ENCODE measurements at regions not wholly inside any gene's neighbourhood (a gene's known extent, or its start where the extent isn't known, plus 50 kb on each side); places are given as distances from the start of the nearest gene placed in this dataset.
"Not testable (repeated sequence)": the region's sequence is repeated elsewhere in the genome, so short reads cannot be mapped to it uniquely, and the experiment has no call there.

DNA sequence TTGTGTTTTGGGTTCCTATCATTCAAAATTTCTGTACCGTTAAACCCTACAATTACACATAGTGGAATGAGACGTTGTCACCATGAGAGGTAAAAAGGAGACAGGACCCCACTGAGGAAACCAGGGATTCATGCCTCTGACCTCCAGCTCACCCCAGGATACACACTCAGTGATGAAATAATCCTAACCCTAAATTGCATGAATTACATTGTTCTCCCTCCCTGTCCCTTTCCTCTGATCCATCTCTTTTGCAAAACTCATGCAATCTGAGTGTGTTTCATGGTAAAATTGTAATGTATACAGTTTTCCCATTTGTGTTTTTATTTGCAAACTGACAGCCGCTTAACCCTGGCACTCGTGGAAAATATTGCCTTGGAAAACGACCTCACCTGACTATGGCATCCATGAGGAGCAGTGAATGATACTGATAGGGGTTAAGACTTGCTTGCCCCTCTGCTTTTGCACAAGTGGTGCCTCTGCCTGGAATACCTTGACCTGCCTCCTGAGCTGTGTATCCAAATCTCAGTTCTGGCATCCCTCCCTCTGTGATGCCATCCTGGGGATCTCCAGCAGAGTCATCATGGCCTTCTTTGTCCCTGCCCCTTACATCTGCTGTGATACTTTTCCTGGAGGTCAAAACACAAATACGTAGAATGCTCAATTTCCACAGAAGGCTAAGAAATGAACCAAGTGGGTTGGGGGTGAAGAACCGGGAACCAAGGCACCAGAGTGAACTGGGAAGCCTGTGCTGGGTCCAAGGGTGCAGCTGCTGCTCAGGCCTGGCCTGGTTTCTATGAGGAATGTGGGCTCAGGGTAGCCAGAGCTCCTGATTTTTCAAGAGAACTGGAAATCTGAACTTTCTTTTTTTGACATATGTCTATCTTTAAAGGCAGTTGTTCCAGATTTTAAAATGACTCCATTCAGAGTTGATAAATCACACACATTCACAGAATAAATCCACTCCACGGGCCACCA, 211.6 kb upstream of the ZNF217 start:
- CTCF ChIA-PET, result no interaction called here
- Histone ChIP-seq H3K9me3 (ENCODE audit: control extremely low read depth in 1 of 5, control insufficient read depth in 4 of 5, insufficient read depth in 2 of 5, low read depth in 1 of 5, low read length in 4 of 5) (no peaks in the 10 kb centered on the region), H3K27ac (ENCODE audit: insufficient read depth in 1 of 2, low read depth in 1 of 2, low read length in 2 of 2, poor library complexity in 1 of 2, severe bottlenecking in 2 of 2) (no peak overlapping the region), H3K4me3 (ENCODE audit: control insufficient read depth in 1 of 7, extremely low read depth in 1 of 7, insufficient read depth in 4 of 7, low read depth in 2 of 7, low read length in 6 of 7) (no peak overlapping the region), H3K4me1 (ENCODE audit: control extremely low read depth in 1 of 4, control insufficient read depth in 4 of 4, insufficient read depth in 4 of 4, low read length in 3 of 4) (no peaks in the 10 kb centered on the region), H3K27me3 (replicated peaks in 2 of 5; ENCODE audit: control insufficient read depth in 4 of 5, insufficient read depth in 5 of 5, low read length in 4 of 5) (no peaks in the 10 kb centered on the region), H3K36me3 (ENCODE audit: control insufficient read depth in 4 of 4, insufficient read depth in 4 of 4, low read length in 3 of 4) (no peaks in the 10 kb centered on the region)
- 94% methylated on average over 5 of the region's 8 CpGs for WGBS (ENCODE audit: insufficient coverage)
- DNase-seq, result no peak
- POLR2A ChIA-PET, result no interaction called here

GRCh38 chr20:53804308-53804707, 210.7 kb upstream of the ZNF217 start:
- CTCF ChIA-PET; H3K27ac ChIP-seq (ENCODE audit: insufficient read depth in 1 of 2, low read depth in 1 of 2, low read length in 2 of 2, poor library complexity in 1 of 2, severe bottlenecking in 2 of 2); DNase-seq; H3K4me1 ChIP-seq (ENCODE audit: control extremely low read depth in 1 of 4, control insufficient read depth in 4 of 4, insufficient read depth in 4 of 4, low read length in 3 of 4); POLR2A ChIA-PET; H3K4me3 ChIP-seq (ENCODE audit: control insufficient read depth in 1 of 7, extremely low read depth in 1 of 7, insufficient read depth in 4 of 7, low read depth in 2 of 7, low read length in 6 of 7); H3K36me3 ChIP-seq (ENCODE audit: control insufficient read depth in 4 of 4, insufficient read depth in 4 of 4, low read length in 3 of 4); H3K27me3 ChIP-seq (replicated peaks in 2 of 5; ENCODE audit: control insufficient read depth in 4 of 5, insufficient read depth in 5 of 5, low read length in 4 of 5); H3K9me3 ChIP-seq (ENCODE audit: control extremely low read depth in 1 of 5, control insufficient read depth in 4 of 5, insufficient read depth in 2 of 5, low read depth in 1 of 5, low read length in 4 of 5): not testable (repeated sequence)
- 97% methylated on average over 6 of the region's 7 CpGs for WGBS (ENCODE audit: insufficient coverage)

DNA sequence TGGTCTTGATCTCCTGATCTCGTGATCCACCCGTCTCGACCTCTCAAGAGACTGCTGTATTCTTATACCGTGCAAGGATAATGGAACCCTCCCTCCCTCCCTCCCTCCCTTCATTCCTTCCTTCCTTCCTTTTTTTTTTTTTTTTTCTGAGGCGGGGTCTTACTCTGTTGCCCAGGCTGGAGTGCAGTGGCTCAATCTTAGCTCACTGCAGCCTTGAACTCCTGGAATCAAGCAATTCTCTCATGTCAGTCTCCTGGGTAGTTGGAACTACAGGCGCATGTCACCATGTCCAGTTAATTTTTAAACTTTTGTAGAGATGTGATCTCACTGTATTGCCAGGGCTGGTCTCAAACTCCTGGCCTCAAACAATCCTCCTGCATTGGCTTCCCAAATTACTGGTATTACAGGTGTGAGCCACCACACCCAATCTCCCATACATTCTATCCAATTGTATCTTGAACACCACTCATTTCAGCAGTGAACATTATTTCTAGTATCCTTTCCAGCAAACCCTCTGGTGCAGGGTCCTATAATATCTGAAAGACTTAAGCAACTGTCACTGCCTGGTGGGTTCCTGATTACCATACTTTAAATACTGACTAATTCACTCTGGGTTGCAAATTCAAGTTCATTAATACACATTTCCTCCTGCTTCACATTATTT, 210.0 kb upstream of the ZNF217 start:
- CTCF ChIA-PET, result no interaction called here
- Histone ChIP-seq H3K27ac (ENCODE audit: insufficient read depth in 1 of 2, low read depth in 1 of 2, low read length in 2 of 2, poor library complexity in 1 of 2, severe bottlenecking in 2 of 2) (no peak overlapping the region), H3K4me1 (ENCODE audit: control extremely low read depth in 1 of 4, control insufficient read depth in 4 of 4, insufficient read depth in 4 of 4, low read length in 3 of 4) (no peaks in the 10 kb centered on the region), H3K4me3 (ENCODE audit: control insufficient read depth in 1 of 7, extremely low read depth in 1 of 7, insufficient read depth in 4 of 7, low read depth in 2 of 7, low read length in 6 of 7) (no peak overlapping the region), H3K36me3 (ENCODE audit: control insufficient read depth in 4 of 4, insufficient read depth in 4 of 4, low read length in 3 of 4) (no peaks in the 10 kb centered on the region), H3K27me3 (replicated peaks in 2 of 5; ENCODE audit: control insufficient read depth in 4 of 5, insufficient read depth in 5 of 5, low read length in 4 of 5) (no peaks in the 10 kb centered on the region), H3K9me3 (ENCODE audit: control extremely low read depth in 1 of 5, control insufficient read depth in 4 of 5, insufficient read depth in 2 of 5, low read depth in 1 of 5, low read length in 4 of 5) (no peaks in the 10 kb centered on the region)
- POLR2A ChIA-PET, result no interaction called here
- no peak for DNase-seq
- WGBS (ENCODE audit: insufficient coverage), result 92% methylated on average over 4 of the region's 6 CpGs

GRCh38 chr20:53801609-53802370, 208.2 kb upstream of the ZNF217 start:
- 89% methylated on average over 15 of the region's 17 CpGs for WGBS (ENCODE audit: insufficient coverage)
- Histone ChIP-seq H3K9me3 (ENCODE audit: control extremely low read depth in 1 of 5, control insufficient read depth in 4 of 5, insufficient read depth in 2 of 5, low read depth in 1 of 5, low read length in 4 of 5) (no peaks in the 10 kb centered on the region), H3K36me3 (ENCODE audit: control insufficient read depth in 4 of 4, insufficient read depth in 4 of 4, low read length in 3 of 4) (no peaks in the 10 kb centered on the region), H3K4me3 (ENCODE audit: control insufficient read depth in 1 of 7, extremely low read depth in 1 of 7, insufficient read depth in 4 of 7, low read depth in 2 of 7, low read length in 6 of 7) (no peak overlapping the region), H3K27ac (ENCODE audit: insufficient read depth in 1 of 2, low read depth in 1 of 2, low read length in 2 of 2, poor library complexity in 1 of 2, severe bottlenecking in 2 of 2) (no peak overlapping the region), H3K4me1 (ENCODE audit: control extremely low read depth in 1 of 4, control insufficient read depth in 4 of 4, insufficient read depth in 4 of 4, low read length in 3 of 4) (no peaks in the 10 kb centered on the region), H3K27me3 (replicated peaks in 2 of 5; ENCODE audit: control insufficient read depth in 4 of 5, insufficient read depth in 5 of 5, low read length in 4 of 5) (no peaks in the 10 kb centered on the region)
- DNase-seq, result no peak
- ChIA-PET CTCF (no interaction called here), POLR2A (no interaction called here)

DNA sequence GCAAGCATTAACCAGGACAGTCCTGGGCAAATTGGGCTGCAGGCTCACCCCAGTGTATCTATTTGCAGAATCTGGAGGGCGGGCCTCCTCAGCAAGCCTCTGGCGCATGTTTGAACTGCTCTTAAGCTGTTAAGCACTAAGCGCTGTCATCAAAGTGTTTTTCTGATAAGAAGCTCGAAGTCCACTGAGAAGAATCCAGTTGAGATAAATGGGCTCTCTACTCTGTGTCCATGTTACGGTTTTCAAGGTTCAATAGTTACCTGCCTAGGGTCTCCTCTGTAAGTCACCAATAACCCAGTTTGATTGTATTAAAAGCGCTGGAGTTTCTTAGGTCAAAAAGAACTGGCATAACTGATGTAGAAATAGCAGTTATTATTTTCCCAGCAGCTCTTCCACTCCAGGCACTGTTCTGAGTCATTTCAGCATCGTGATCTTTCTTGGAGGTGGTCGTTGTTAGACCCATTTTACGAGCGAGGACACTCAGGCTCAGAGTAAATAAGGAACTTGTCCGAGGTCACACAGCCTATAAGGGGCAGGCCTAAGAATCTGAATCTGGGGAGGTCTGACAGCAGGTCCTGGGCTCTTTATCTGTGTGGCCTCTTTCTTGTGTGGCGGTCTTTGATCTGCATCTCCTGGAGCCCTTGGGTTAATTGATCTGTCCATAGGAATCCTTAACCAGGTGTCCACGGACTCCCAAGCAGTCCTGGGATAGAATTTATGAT, 207.4 kb upstream of the ZNF217 start:
- ChIA-PET CTCF (interaction anchor here (0.6 kb wide), 1 partner anchor 159 kb away, joined by 3 read pairs; no protein-coding TSS in a partner anchor), POLR2A (no interaction called here)
- no peaks in the 10 kb centered on the region for H3K27me3 ChIP-seq (replicated peaks in 2 of 5; ENCODE audit: control insufficient read depth in 4 of 5, insufficient read depth in 5 of 5, low read length in 4 of 5)
- H3K27ac ChIP-seq (ENCODE audit: insufficient read depth in 1 of 2, low read depth in 1 of 2, low read length in 2 of 2, poor library complexity in 1 of 2, severe bottlenecking in 2 of 2), result no peak overlapping the region
- H3K4me1 ChIP-seq (ENCODE audit: control extremely low read depth in 1 of 4, control insufficient read depth in 4 of 4, insufficient read depth in 4 of 4, low read length in 3 of 4), result no peaks in the 10 kb centered on the region
- no peak overlapping the region for H3K4me3 ChIP-seq (ENCODE audit: control insufficient read depth in 1 of 7, extremely low read depth in 1 of 7, insufficient read depth in 4 of 7, low read depth in 2 of 7, low read length in 6 of 7)
- no peak for DNase-seq
- 98% methylated on average over 10 of the region's 13 CpGs for WGBS (ENCODE audit: insufficient coverage)
- no peaks in the 10 kb centered on the region for H3K9me3 ChIP-seq (ENCODE audit: control extremely low read depth in 1 of 5, control insufficient read depth in 4 of 5, insufficient read depth in 2 of 5, low read depth in 1 of 5, low read length in 4 of 5)
- H3K36me3 ChIP-seq (ENCODE audit: control insufficient read depth in 4 of 4, insufficient read depth in 4 of 4, low read length in 3 of 4), result no peaks in the 10 kb centered on the region

- no peak for DNase-seq
- CTCF ChIA-PET, result interaction anchor here (0.6 kb wide), 1 partner anchor 160 kb away, joined by 3 read pairs; no protein-coding TSS in a partner anchor
- Histone ChIP-seq H3K9me3 (ENCODE audit: control extremely low read depth in 1 of 5, control insufficient read depth in 4 of 5, insufficient read depth in 2 of 5, low read depth in 1 of 5, low read length in 4 of 5) (no peaks in the 10 kb centered on the region), H3K36me3 (ENCODE audit: control insufficient read depth in 4 of 4, insufficient read depth in 4 of 4, low read length in 3 of 4) (no peaks in the 10 kb centered on the region), H3K4me3 (ENCODE audit: control insufficient read depth in 1 of 7, extremely low read depth in 1 of 7, insufficient read depth in 4 of 7, low read depth in 2 of 7, low read length in 6 of 7) (no peak overlapping the region), H3K4me1 (ENCODE audit: control extremely low read depth in 1 of 4, control insufficient read depth in 4 of 4, insufficient read depth in 4 of 4, low read length in 3 of 4) (no peaks in the 10 kb centered on the region), H3K27me3 (replicated peaks in 2 of 5; ENCODE audit: control insufficient read depth in 4 of 5, insufficient read depth in 5 of 5, low read length in 4 of 5) (no peaks in the 10 kb centered on the region), H3K27ac (ENCODE audit: insufficient read depth in 1 of 2, low read depth in 1 of 2, low read length in 2 of 2, poor library complexity in 1 of 2, severe bottlenecking in 2 of 2) (no peak overlapping the region)
- no CpG with 5 or more reads among the region's 1 CpG for WGBS (ENCODE audit: insufficient coverage)
- POLR2A ChIA-PET, result no interaction called here
Measured at GRCh38 chr20:53800418-53800817, 206.8 kb upstream of the ZNF217 start.
